ENCODE measurements at regions not wholly inside any gene's neighbourhood (a gene's known extent, or its start where the extent isn't known, plus 50 kb on each side); places are given as distances from the start of the nearest gene placed in this dataset.
A peak's percentile ranks its signal among the peaks of the same experiment; 100 is the strongest.
"Not testable (repeated sequence)": the region's sequence is repeated elsewhere in the genome, so short reads cannot be mapped to it uniquely, and the experiment has no call there.

- no peak for DNase-seq
Observed at GRCh38 chr1:166395729-166396128, 228.9 kb upstream of the FAM78B start.

DNA sequence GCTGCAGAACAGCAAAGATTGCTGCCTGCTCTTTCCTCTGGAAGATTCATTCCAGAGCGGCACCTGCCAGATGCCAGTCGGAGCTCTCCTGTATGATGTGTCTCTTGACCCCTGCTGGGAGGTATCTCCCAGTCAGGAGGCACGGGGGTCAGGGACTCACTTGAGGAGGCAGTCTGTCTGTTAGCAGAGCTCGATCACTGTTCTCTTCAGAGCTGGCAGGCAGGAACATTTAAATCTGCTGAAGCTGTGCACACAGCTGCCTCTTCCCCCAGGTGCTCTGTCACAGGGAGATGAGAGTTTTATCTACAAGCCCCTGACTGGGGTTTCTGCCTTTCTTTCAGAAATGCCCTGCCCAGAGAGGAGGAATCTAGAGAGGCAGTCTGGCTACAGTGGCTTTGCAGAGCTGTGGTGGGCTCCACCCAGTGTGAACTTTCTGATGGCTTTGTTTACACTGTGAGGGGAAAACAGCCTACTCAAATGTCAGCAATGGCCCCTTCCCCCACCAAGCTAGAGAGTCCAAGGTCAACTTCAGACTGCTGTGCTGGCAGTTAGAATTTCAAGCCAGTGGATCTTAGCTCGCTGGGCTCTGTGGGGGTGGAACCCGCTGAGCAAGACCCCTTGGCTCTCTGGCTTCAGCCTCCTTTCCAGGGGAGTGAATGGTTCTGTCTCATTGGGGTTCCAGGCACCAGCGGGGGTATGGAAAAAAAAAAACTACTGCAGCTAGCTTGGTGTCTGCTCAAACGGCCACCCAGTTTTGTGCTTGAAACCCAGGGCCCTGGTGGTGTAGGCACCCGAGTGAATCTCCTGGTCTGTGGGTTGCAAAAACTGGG lies 242.7 kb upstream of the FAM78B start:
- peak in 1 of 2 experiments; percentile 12 for DNase-seq

GRCh38 chr1:166410083-166410385 lies 243.2 kb upstream of the FAM78B start:
- no peak for DNase-seq

DNA sequence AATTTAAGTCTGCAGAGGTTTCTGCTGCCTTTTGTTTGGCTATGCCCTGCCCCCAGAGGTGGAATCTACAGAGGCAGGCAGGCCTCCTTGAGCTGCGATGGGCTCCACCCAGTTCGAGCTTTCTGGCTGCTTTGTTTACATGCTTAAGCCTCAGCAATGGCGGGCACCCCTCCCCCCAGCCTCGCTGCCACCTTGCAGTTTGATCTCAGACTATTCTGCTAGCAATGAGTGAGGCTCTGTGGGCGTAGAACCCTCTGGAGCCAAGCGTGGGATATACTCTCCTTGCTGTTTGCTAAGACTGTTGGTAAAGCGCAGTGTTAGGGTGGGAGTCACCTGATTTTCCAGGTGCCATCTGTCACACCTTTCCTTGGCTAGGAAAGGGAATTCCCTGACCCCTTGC lies 250.0 kb upstream of the FAM78B start:
- not testable (repeated sequence) for DNase-seq

GRCh38 chr1:166418344-166418933 lies 251.6 kb upstream of the FAM78B start:
- no peak for DNase-seq

- DNase-seq = not testable (repeated sequence)
Observed at GRCh38 chr1:166422586-166422985, 255.8 kb upstream of the FAM78B start.

- no peak for DNase-seq
Observed at GRCh38 chr1:166432655-166433054, 265.9 kb upstream of the FAM78B start.

GRCh38 chr1:166433404-166434304 lies 266.9 kb upstream of the FAM78B start:
- DNase-seq = peak; percentile 52 to 60

DNA sequence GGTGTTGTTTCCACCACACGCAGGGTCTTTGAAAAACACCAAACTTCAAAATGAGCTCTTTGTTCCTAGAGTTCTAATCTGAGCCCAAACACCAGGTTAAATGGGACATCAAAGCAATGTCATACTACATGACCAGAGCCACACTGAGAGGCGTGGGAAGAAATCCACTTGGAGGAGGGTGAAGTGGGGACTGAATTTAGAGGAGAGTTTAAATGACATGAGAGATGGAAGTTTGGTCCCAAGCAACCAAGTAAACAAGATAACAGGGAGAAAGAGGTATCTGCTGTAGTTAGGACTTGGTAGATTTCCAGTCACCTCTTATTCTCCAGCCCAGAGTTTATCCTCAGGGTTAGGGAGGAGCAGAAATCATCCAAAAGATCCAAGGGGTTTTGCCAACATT lies 290.9 kb upstream of the FAM78B start:
- DNase-seq = no peak

DNA sequence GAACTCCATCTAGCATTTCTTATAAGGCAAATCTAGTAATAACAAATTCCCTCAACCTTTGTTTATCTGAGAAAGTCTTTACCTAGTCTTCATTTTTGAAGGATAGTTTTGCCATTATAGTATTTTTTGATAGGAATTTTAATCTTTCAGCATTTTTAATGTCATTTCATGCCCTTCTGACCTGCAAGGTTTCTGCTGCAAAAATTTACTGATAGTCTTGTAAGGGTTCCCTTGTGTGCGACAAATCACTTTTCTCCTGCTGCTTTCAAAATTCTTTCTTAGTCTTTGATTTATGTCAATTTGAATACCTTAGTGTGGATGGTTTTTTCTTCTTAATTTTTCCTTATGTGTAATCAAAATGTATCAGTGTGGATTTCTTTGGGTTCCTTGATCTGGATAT lies 297.5 kb upstream of the FAM78B start:
- DNase-seq = no peak

DNA sequence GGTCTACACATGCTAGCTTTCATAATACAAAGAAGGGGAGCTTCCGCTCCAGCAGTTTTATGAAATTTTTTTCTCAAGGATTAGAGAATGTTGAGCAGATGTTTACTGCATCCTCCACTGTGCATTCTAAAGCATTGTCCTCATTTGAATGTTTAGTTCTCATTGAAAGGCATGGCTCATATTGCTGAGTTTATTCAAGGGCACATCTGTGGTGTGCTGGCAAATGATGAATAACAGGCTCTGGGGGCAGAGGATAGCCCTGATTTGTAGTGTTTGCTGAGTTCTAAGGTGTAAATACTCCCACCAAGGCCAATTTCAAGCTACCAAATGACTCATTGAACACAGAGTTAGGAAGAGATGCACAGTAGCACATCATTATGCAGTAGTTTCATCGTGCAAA lies 303.2 kb upstream of the FAM78B start:
- DNase-seq = no peak

DNA sequence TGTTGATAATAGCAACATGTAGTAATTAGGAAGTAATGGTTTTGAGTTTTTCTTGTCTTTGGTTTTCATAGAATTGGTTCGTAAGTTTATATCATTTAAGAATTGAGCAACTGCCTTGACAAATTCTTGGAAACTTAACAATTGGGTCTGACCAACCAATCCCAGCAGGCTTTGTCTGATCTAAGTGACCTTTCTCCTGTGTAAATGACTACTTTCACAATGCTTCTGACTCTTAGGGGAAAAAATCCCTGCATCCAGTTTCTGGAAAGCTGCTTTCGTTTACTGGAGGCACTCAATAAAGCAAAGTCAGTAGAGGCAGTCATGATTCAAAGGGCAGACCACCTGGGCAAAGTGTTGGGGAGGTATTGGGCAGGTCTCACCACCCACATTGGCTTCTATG lies 303.6 kb upstream of the FAM78B start:
- no peak for DNase-seq

DNA sequence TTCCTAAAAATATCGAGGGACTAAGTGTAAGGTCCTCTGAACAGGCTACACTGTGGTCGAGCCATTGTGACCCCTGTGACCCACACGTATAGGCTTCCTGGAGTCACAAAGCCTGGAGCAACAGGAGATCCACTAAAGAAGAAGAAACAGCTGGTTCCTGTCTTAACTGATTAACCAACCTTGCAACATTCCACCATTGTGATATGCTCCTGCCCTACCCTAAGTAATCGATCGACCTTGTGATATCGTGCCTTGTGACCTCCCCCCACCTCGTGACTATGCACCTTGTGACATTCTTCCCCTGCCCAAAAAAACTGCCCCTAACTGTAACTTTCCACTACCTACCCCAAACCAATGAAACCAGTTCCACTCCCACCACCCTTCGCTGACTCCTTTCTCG lies 304.6 kb upstream of the FAM78B start:
- no peak for DNase-seq

DNA sequence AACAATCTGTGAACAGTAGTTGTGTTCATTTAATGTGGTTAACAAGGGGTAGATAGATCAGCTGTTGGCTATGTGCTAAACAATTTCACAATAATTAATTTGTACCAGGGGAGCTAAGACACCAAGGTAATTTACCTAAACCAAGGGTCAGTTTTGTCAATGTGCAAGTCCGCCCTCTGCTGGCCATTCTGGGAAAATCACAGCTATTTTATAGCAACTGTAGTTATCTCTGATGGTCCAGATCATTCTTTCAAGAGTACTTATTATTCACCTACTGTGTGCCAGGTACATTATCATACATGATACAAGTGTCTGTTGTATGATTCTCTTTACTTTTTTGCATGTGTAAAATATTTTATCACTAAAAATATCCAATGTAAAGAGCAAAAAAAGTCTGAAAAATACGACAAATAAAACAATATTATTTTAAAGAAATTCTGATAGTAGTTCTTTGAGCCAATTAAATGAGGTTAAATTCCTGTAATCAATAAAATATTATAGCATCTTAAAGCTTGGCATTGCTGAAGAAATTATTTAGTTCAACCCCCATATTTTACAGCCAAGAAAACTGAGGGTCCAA lies 312.3 kb upstream of the FAM78B start:
- peak; percentile 30 to 55 for DNase-seq

DNA sequence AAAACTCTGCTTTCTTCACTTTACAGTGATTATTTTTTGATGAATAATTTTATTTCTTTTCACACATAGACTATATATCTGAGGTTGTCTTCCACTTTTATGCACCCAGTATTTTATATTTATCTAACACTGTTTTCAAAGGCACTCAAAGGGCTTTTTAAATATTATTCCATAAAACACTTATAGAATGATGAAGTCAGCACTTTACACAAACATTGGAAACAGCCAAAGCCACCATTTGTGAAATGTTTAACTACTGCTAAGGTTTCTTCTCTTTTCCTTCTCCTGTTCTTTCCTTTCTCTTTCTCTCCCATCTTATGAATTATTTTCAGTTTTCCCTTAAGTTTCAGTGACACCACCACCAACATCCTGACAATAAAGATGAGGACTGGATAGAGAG lies 317.7 kb upstream of the FAM78B start:
- no peak for DNase-seq

- no peak for DNase-seq
Observed at GRCh38 chr1:166484871-166485270, 318.1 kb upstream of the FAM78B start.

DNA sequence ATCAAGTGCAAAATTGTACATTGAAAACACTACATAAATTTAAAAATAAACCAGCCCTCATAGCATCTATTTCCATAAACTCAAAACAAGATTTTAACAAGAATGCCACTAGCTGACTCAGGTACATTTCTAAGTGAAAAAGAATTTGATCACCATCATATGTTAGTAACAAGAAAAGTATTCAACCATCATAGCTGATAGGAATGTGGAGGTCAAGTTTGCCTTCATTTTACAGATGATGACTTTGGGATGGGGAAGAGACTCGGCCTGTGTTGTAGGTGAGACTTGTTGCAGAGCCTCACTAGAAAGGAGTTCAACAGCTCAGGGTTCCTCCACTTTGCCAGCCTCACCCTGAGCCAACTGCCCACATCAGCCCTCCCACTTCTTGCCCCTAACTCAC lies 318.8 kb upstream of the FAM78B start:
- no peak for DNase-seq

- no peak for DNase-seq
Observed at GRCh38 chr1:166488327-166488726, 321.5 kb upstream of the FAM78B start.

- DNase-seq = no peak
Observed at GRCh38 chr1:166489356-166489669, 322.5 kb upstream of the FAM78B start.

DNA sequence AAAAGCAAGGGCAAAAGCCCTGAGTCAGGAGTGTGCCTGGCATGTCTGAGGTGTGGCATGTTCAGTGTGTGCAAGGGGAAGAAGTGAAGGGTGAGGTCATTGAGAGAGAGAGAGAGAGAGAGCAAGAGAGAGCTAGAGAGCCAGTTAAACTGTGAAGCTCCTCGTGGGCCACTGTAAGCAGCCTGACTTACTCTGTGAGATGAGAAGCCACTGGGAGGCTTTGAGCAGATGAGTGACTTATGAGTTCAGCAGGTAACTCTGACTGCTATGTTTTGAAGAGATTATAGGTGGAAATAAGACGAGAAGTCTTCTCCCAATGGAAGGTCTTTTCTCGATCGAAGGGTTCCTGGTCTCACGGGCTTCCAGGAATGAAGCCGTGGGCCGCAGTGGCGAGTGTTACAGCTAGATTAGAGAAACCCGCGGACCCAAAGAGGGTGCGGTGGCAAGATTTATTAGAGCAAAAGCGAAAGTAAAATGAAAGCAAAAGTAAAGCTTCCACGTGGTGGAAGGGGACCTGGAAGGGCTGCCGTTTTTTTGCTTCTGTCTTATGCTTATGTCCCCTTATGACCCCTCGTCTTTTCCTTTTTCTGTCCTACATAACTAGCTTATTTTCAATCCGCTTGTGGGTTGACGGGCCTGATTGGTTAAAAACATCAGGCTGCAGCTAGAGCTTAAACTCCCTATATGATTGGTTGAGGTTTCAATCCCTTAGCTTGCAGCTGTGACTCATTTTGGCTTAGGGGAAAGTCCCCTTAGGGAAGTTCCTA lies 323.1 kb upstream of the FAM78B start:
- DNase-seq = peak in 1 of 2 experiments; percentile 43

GRCh38 chr1:166490437-166490991 lies 323.7 kb upstream of the FAM78B start:
- DNase-seq = no peak

- not testable (repeated sequence) for DNase-seq
Observed at GRCh38 chr1:166493765-166494164, 327.0 kb upstream of the FAM78B start.
